ENCODE measurements at regions not wholly inside any gene's neighbourhood (a gene's known extent, or its start where the extent isn't known, plus 50 kb on each side); places are given as distances from the start of the nearest gene placed in this dataset. TPM values are rescaled to one million over a fixed set of nuclear protein-coding genes. Genes with fewer than 3 reads are reported as not detected.

DNA sequence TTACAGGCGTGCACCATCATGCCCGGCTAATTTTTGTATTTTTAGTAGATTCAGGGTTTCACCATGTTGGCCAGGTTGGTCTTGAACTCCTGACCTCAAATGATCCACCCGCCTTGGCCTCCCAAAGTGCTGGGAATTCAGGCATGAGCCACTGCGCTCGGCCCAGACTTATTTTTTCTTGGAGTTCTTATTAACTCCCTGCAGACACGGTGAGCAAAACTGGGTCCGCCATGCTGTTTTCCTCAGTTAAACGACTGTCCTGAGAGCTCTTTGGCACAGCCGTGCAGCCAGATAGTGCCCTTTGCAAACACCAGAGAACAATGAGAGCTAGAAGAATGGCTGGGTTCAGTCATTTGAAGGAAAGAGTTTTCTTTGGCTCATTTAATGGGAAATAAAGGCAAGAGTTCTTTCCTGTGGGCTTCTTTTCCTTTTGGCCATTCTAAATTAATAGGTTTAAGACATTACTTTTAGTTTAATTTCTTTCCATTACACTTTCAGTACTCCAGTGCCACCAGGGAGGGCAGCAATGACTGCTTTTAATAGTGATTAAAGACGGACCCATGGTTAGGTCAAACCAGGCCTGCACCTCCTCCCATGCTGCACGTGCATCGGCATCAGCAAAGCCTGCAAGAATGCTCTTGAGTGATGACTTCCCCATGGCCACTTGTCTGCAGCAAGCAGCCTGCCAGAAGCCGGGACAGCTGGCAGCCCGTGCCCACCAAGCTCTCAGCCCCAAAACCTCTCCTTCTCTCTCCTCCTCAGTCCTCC, 60.7 kb downstream of the VCPKMT start:
- no peak for DNase-seq (ENCODE audit: low spot score in 2 of 2)

DNA sequence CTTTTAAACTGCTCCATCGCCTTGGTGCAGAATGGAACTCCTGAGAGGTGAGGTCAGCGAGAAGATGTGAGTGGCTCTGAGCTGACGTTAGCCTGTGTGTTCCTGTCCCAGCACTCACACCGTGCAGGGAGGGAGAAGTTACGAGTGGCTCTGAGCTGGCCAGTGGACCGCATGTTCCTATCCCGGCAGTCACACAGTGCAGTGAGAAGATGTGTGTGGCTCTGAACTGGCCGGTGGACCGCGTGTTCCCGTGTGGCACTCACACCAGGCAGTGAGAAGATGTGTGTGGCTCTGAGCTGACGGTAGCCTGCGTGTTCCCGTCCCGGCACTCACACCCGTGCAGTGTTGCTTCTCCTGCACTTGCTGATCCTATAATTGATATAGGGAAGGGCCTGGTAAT, 59.9 kb downstream of the VCPKMT start:
- FAIRE-seq (no peak), DNase-seq (ENCODE audit: low spot score in 2 of 2) (no peak)

More for the DNA sequence above, 60.7 kb downstream of the VCPKMT start:
- FAIRE-seq: no peak

DNA sequence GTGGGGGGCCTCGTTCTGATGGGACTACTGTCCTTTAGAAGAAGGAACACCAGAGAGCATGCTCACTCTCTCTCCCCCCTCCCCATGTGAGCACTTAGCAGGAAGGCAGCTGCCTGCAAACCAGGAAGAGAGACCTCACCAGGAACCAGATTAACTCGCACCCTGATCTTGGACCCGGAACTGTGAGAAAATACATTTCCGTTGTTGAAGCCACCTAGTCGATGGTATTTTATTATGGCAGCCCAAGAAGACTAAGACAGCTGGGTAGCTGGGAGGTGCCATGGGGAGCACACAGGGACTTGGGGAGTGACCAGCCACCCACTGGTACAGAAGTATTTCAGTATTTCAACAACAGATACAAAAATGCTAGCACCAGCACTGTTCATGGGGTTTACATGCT, 59.0 kb downstream of the VCPKMT start:
- FAIRE-seq: no peak

DNA sequence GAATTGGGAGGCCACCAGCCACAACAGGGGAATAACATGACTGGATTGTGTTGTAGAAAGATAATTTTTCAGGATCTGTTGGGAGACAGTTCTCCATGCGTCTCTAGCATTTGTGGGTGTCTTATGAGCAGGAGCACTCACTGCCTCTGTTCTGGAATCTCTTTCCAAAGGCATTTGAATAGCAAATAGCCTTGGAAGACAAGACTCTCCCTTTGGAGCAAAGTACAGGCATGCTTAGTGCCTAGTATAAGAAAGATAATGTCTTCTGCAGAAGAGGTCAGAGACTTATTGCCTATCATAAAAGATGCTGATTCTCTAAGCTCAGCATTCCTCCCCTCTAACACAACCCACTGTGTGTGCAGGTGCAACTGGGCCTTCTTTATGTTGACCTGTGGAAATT, 58.3 kb downstream of the VCPKMT start:
- FAIRE-seq (no peak), DNase-seq (ENCODE audit: low spot score in 2 of 2) (no peak)

More for the DNA sequence above, 59.0 kb downstream of the VCPKMT start:
- no peak for DNase-seq (ENCODE audit: low spot score in 2 of 2)

Small RNA genes lying in the stretch of these regions (small RNA-seq; reads per million reads assigned to genes)
- gene MIR6076: not detected

Measured in frontal cortex (tissue), 4 donors.